ENCODE measurements at regions not wholly inside any gene's neighbourhood (a gene's known extent, or its start where the extent isn't known, plus 50 kb on each side); places are given as distances from the start of the nearest gene placed in this dataset.

DNA sequence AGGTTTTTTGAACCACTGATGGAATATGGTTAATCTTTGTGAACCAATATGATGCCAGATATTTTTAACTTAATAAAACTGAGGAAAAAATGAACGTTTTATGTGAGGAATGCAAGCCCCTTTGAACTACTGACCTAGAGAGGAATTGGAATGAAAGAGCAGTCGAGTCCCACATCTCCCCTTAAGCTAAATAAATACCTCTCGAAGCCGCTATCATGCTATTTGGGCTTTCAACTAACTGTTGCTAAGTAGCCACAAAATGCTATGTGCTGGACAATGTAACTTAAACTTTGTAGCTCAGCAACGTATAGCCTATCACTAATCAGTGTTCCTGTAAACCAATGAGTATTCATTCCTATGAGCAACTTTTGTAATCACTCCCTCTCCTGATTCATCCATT is 1037.2 kb downstream of the SQOR start:
- no peak for DNase-seq

DNA sequence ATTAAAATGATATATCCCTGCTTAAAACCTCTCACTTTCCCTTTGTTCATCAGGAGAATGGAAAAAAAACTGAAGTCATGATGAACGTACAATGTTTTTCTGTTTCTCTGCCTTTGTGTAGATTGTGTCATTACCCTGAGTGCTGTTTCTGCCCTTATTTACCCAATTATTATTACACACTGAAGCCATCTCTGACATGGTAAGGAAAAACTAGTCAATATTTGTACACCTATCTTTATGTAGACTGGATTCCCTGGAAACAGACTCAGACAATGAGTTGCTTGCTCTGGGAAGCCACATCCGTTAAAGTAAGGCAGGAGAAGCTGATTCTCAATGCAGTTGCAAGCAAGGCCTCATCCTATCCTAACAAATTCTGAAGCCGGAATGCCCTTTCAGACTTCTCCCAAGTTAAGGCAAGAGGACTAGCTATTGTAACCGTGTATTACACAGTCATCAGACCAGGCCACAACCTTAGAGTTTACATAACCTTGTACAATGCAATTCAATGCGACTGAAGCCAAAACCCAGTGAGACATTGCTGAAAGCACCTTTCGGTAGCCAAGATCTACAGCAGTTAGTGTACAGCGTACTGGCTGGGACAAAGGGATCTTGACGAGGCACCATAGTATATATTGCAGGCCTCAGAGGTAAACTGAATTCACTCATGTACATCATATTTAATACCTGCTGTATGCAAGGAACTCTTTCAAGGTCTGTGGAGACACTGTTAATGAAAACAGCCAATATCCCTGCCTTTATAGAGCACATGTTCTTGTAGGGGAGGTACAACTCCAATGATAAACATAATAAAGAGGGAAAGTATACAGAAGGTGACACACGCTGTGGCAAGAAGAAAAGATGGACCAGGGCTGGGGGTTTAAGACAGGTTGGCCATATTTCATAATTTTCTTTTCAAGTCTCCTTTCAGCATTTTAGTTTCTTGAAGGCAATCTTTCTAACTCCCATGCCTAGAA is 1040.8 kb upstream of the SEMA6D start:
- DNase-seq = no peak

DNA sequence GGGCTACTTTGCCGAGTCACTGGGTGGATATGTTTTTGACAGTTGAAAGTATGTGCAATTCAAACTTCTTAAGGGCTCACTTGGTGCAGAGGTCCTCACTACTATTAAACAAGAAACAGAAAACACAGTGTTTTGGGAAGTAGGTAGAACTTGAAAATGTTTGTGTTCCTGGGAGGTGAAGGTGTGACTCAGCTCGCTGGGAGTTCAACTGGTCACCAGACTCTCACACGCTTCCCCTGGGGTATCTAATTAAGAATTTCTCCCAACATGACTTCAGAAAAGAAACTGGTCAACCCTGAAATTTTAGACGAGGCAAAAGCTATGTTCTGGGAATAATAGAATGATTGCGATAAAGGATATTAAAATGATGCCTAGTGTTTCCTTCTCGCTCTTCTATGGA is 1039.8 kb upstream of the SEMA6D start:
- no peak for DNase-seq

DNA sequence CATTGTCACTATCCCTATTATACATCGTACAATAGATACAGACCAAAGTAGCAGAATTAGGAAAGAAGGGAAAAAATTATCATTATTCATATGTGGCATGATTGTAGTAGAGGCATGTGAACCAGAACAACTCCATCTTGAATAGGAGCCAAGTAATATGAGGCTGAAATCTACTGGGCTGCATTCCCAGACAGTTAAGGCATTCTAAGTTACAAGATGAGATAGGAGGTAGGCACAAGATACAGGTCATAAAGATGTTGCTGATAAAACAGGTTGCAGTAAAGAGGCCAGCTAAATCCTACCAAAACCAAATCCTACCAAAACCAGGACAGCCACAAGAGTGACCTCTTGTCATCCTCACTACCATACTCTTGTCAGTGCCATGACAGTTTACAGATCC is 1035.4 kb upstream of the SEMA6D start:
- DNase-seq = no peak

DNA sequence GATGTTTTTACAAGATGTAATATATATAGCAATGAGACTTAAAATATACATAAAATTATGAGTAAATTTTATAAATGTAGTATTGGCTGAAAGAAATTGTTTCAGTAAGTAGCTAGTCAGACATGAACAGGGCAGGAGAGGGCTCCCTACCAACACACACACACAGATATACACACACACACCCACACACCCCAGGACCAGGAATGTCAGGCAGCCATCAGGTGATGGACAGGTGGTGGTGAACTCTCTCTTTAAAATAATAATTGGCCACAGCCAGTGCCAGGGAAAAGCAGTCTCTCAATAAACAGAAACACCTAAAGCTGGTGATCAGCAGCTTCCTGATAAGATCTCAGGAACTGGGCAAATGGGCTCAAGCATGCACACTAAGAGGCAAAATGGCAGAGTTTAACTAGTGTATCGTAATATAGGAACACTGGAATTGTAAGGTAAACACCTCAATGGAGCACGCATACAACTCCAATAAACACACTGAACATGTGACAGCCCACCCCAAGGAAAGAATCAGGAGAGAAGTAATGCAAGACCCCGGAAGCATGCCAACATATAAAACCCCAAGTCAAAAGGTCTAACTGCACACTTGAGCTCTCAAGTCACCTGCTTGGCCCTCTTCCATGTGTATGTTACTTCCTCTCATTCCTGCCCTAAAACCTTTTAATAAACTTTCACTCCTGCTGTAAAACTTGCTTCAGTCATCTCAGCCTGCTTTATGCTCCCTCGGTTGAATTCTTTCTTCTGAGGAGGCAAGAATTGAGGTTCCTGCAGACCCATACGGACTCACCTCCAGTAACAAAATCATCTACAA is 1034.1 kb upstream of the SEMA6D start:
- no peak for DNase-seq

DNA sequence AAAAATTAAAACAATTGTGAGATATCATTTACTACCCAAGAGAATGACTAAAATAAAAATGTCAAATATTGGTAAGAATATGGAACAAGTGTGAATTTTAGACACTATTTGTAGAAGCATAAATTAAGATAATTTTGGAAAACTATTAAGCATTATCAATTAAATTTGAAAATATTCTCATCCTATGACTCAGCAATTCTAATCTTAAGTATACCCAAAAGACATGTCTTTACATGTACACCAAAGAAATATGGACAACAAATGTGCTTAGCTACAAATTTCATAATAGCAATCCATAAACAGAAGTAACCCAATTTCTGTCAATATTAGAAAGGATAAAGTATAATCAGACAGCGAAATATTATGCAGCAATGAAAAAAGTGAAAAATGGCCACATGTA is 1032.2 kb upstream of the SEMA6D start:
- no peak for DNase-seq

DNA sequence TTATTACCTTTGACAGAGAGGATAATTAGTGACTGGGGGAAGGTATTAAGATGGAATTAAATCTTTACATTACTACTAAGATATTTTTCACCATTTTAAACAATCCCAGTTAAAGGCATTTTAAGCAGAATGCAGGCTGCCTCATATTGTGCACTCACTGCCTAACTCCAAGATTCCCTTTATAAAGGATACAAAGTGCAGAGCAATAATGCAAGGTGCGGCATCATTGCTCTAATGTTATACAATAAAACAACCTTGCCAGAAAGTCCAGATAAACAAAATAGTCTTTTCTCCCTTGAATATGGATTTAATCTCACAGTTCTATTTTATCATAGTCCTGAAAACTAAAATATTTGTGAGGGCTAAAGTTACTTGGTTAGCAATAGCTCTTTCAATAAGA is 1031.6 kb upstream of the SEMA6D start:
- no peak for DNase-seq

DNA sequence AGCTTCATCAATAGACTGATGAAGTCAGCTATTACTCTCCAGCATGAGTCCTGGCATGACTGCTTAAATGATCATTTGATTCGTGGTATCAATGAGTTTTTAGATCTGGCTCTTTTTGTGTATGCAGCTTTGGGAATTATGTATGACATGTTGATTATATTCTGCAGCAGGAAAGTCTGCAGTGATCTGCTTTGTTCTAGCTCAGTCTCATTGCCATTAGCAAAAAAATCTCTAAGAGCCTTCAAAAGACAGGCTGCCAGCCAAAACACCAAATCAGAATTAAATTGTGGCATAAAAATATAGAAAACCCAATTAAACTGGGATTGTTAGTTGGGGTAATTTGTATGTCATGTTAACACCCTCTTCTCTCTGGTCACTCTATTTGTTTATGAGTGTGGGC is 1021.0 kb upstream of the SEMA6D start:
- DNase-seq = no peak

DNA sequence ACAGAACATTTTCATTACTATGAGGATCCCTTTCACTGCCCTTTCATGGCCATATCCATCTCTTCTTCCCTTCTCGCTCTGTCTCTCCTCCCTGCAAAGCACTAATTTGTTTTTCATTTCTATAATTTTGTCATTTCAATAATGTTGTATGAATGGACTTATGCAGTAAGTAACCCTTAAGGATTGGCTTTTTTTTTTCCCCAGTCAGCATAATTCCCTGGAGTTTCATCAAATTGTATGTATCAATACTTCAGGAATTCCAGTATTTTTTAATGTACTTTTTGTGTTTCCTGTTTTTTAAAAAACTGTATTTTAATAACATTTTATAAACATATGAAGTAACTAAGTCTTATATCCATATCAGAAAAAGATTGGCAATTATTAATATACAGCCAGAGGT is 1016.0 kb upstream of the SEMA6D start:
- DNase-seq = no peak

DNA sequence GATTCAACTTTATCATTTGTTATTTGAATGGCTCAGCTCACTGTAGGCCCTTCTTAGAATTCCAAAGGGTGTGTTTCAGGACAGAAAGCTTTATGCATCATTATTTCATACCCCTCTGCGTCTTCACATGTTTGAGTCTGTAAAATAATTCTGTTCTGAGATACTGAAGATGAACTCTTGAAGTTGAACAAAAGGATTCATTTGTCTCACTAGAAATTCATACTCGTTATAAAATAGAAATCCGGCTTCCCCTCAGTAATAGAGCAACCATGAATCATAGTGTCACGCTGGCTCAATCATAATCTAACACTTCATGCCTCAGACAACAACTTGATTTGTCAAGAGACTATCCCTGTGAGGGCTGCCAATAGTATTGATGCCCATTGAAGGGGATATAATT is 1015.4 kb upstream of the SEMA6D start:
- no peak for DNase-seq

DNA sequence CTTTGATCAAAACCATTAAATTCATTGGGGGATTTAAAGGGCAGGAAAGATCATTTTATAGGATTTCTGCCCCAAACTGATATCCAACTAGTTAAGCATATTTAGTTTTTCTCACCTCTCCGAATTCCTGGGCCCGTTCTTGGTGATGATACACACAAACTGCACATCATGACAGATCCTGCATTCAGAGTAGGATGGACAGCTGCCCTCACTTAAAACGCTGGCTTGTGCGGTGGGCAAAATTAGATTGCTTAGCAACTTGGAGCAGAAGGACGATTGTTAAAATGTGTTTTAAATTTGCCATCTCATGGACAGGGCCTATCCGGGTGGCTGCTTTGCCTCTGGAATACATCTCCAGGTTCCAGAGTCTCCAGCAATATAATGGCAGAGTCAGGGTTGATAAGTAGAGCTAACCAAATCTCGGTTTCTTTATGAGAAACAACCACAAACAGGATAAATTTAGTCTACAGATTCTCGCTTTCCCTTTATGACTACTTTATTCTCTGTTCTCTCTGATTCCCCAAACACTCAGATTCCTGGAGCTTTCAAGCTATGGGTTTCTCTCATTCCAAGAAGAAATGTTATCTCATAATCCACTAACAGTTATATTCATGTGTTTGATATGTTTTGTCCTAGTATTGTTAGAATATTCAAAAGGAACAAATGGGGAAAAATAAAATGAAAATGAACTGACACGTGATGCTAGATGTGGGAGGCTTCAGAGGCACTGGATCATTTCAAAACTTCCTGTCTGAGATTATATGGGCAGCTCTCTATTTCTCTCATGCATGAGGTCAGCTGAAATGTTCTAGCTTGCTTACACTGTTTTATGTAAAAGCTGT is 1014.1 kb upstream of the SEMA6D start:
- DNase-seq = no peak

DNA sequence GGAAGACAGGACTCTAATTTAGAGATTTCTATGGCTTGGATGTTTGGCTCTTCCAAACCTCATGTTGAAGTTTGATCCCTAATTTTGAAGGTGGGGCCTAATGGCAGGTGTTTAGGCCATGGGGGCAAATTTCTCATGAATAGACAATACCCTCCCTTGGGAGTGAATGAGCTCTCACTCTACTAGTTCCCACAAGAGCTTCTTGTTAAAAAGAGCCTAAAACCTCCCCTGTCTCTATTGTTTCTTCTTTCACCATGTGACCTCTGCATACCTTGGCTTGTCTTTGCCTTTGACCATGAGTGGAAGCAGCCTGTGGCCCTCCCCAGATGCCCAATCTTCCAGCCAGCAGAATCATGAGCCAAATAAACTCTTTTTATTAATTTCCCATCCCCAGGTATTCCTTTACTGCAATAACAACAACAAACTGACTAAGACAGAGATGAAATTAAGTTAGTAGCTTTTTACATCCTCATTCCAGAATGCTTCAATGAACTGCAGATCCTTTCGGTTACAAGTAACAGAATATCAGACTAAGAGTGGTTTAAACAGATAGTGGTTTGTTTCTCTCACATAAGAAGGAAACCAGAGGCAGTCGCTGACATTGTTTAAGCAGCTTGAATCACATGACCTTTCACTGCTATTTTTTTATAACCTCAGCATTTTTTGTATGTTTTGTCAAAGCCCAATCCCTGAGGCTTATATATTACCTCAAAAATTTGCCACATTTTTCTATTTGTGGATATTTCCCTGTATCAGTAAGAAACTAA is 1013.3 kb upstream of the SEMA6D start:
- DNase-seq = no peak

DNA sequence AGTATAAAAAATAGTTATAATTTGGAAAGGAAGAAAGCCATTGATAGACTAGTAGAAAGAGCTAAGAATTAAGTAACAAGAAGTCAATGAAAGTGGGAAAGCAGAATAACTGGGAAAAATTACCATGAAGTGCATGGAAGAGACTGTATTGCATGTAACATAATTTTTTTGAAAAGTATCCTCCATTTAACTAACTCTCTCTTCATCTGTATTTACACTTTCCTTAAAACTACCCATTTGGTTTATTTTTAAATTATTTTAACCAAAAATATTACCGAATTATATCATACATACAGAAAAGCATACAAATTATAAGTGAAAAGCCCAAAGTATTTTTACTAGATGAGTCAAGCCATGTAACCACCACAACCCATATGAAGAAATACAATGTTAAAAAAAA is 1009.9 kb upstream of the SEMA6D start:
- no peak for DNase-seq

DNA sequence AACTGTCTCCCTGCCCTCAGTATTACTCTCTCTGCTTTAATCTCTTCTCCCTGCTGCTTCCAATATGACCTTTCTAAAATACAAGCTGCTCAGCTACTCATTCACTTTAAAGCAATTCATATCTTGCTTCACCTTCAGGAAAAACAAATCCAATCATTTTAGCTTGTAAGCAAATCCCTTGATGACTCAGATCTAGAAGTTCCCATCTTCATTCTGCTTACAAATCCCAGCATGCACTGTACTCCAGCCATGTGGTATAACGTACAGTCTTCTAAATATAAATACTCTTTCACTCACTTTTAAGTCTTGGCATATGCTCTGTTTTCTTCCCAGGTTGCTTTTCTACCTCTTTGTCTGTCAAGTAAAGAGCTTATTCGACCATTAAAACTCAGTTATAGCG is 1009.1 kb upstream of the SEMA6D start:
- no peak for DNase-seq

DNA sequence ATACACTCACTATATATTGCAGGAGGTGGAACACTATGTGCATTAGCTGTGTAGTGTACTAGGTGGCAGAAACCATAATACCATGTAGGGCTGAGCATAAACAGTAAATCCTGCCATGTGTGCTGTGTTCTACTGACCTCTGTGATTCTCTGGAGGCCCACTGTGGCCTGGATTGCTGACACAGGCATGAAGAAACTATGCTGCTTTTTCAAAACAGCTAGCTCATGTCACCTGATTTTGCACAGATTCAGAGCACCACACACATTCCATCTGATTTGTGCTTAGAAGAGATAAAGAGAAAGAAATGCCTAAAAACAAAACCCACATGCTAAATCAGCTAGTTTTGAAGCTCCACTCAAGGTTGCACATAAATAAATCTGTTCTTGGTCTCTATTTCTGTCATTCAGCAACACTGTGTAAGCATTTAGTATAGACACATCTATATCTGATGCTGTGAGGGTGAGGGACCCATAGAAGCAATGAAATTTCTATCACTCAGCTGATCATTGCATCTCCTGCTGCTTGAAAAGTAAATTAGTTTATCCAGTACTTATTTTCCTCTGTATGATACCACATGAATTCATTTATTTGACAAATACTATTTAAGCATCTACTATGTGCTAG is 1007.7 kb upstream of the SEMA6D start:
- DNase-seq = no peak

DNA sequence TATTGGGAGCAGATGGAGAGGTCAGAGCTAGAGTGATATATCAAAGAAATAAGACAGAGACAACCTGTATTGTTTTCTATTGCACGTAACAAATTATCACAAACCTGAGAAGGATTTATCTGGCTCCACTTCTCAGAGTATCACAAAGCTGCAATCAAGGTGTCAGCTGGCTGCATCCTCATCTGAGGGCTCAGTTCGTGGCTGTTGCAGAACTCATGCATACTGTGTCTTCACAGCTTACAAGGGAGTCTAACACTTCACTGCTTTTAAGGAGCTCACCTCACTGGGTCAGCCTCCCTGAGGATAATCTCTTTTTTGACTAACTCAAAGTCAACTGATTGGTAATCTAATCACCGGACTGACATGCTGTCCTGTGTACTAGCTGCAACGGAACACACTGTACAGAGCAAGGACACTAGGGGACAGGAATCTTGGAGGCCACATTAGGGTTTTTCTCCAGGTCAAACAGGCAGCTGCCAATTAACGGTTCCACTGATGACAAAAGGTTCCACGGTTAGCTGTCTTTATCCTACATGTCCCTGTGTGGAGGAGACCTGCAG is 1006.8 kb upstream of the SEMA6D start:
- DNase-seq = no peak

DNA sequence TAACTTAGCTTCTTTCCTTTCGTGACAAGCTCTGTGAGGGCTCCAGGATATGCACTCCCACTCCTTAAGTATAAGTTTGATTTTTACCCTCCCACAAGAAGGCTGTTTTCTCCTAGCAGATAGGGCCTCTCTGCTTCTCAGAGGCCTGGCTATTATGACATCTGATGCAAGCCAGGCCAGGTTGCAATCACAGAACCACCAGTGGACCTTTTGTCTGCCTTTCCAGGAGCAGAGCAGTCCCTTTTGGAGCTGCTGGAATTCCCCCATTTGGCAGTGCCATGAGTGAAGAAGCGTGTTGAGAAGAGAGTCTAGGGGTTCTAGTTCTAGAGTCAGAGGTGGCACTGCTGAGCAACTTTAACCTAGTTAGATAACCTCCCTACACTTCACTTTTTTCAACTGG is 1004.3 kb upstream of the SEMA6D start:
- DNase-seq = no peak

DNA sequence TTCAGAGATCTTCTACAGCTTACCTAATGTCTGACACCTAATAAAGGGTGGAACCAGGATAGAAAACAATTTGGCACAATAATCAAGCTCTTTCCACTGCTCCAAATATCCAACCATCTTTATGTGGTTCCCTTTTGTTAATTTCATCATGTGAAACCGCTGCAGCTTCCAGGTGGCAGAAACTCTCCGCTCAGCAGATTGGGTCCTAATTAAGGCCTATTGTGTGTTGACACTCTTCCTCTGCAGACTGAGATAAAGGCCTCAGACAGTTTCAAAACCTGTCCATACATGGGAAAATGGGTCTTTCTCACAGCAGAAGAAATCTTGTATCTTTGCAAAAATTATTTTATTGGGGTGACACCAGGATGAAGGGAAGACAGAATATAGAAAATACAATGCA is 1002.4 kb upstream of the SEMA6D start:
- DNase-seq = no peak

DNA sequence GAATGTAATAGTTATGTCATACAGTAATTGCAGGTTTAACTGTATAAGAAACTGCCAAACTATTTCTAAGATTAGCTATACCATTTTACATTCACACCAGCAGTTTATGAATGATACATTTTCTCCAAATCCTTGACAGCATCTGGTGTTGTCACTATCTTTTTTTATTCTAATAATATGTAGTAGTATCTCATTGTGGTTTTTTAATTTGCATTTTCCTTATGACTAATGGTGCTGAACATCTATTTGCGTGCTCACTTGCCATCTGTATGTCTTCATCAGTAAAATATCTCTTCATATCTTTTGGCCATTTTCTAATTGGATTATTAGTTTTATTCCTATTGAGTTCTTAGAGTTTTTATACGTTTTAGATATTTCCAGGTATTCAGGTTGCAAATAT is 994.0 kb upstream of the SEMA6D start:
- DNase-seq = no peak

DNA sequence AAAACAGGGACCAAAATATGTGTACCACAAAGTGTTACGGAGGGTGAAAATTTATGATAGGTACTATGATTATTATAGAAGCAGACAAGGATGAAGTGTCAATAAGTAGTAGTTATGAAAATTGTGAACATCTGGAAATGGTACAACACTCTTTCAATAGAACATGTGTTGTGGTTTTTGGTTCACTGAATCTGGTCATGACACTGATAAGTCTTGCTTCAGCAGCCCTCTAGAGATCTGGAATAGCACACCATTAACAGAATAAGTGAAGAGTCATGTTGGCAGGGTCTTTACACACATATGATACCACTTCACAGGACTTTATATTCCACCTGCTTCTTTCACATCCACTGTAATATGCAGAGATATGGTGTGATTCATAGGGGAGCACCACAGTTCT is 985.2 kb upstream of the SEMA6D start:
- DNase-seq = no peak

DNA sequence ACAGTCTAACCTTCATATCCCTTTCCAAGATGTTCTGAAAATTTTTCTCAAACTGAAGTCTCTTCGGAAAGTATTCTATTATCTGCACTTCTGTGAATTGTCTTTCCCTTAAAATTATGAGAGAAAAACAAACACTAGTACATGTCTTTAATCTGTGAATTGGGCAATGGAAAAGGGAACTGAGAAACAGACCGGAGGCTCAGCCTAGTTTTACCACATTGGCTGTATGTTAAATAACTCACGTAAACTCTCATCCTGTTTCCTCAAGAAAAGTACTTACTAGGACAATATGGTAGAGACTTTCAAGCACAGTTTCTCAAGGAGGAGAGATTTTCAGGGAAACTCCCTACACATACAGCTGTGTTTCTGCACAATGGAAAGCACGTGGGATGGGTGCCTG is 982.2 kb upstream of the SEMA6D start:
- DNase-seq = no peak

DNA sequence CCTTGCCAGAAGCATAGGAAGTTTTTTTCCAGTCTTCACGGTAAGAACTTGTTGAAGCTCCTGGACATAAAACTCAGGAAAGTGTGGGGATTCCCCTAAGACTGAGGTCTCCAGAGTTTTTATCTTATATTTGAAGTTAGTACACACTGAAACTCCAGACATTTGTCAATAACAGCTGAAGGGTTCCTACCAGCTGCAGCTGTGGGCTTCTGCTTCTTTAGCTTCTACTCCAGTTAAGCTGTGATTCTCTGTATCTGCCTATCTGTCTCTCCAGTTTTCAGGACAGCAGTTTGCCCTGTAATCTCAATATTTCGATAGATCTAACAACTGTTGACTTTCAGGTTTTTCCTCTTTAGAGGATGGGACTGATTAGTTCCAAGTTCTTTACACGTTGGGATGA is 966.0 kb upstream of the SEMA6D start:
- no peak for DNase-seq

Measured in CD4-positive, alpha-beta T cell treated with Interferon gamma for 1 hour (primary cell).